ENCODE measurements at regions not wholly inside any gene's neighbourhood (a gene's known extent, or its start where the extent isn't known, plus 50 kb on each side); places are given as distances from the start of the nearest gene placed in this dataset.

DNA sequence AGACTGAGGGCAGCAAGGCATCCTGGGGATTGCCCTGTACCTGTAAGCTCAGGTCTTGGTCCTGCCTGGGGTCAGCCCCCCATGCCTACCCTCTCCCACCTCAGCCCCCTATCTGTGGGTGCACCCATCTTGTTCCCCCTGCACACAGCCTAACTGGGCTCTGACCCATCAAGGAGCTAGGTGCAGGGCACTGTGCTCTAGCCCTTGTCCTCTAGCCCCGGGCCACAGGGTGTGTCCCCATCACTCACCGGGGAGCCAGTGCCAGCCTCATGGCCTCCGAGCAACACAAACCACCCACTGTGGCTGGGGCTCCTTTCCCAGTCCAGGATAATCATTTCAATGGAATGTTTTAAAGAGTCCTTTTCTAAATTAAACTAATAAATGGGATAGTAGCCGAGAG lies 293.9 kb upstream of the PLET1 start:
- no peak for DNase-seq
- Mint-ChIP-seq H3K27ac (no peak overlapping the region), H3K27me3 (peaks cover 9% of the 10 kb centered on the region), H3K4me1 (no peaks in the 10 kb centered on the region), H3K36me3 (ENCODE audit: low read depth) (no peaks in the 10 kb centered on the region), H3K4me3 (no peak overlapping the region), H3K9me3 (no peaks in the 10 kb centered on the region)
- ATAC-seq (ENCODE audit: low read depth) = no peak
- TF ChIP-seq CTCF (IDR thresholded peaks at IDR 0.05) = no peak
- ChIA-PET POLR2A (no interaction called here), CTCF (interaction anchor here (1.3 to 2.1 kb wide), 2 partner anchors 266 to 333 kb away, joined by 3 to 9 read pairs; no protein-coding TSS in a partner anchor)
- intact Hi-C loops (cut with micrococcal nuclease) = no loop called here

DNA sequence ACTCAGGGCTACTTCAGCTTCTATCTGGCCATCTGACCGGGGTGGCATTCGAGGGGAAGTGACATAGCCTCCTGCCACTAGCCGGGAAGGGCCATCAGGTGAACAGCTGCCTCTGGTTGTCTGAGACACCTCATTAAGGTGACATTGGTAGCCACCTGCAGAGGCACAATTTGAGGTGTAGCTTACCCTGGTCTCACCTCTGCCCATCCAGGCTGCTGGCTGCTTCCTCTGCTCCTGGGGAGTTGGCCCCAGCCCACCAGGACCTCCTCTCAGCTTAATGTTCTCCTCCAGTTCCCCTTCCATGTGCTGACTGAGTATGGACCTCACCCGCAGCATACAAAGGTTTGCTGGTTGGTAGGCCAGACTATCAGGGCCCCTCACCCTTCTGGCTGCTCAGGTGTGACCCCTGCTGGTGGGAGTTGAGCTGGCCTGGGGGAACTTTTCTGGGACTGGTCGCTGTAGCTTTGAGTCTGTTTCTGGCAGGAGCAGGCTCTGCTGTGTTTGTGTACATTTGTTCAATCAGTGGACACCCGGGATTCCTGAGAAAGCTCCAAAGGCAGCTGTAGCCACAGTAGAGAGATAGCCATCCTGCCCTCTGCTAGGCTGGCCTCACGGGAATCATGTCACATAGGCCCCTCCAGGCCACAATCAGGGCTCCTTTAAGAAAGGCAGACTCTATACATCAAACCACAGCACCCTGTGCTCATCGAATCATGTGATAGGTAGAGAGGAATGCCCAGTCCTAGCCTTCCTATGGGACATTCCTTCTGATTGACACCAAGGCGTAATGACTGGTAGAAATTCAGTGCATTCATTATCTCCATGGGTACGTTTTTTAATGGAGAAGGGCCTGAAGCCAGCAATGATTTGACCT lies 295.1 kb upstream of the PLET1 start:
- DNase-seq (peak; percentile 21), ATAC-seq (ENCODE audit: low read depth) (peak; percentile 37)
- Mint-ChIP-seq H3K9me3 (no peaks in the 10 kb centered on the region), H3K27me3 (peaks cover 9% of the 10 kb centered on the region), H3K4me1 (no peaks in the 10 kb centered on the region), H3K27ac (no peak overlapping the region), H3K4me3 (no peak overlapping the region), H3K36me3 (ENCODE audit: low read depth) (no peaks in the 10 kb centered on the region)
- TF ChIP-seq CTCF (IDR thresholded peaks at IDR 0.05) = no peak
- intact Hi-C loops (cut with micrococcal nuclease) = loop anchor here (1.0 kb wide), 2 partner anchors 265 to 336 kb away; no protein-coding TSS in a partner anchor
- ChIA-PET CTCF (interaction anchor here (0.8 to 2.1 kb wide), 6 partner anchors 9 to 336 kb away, joined by 3 to 9 read pairs (median 4); no protein-coding TSS in a partner anchor), POLR2A (no interaction called here)

DNA sequence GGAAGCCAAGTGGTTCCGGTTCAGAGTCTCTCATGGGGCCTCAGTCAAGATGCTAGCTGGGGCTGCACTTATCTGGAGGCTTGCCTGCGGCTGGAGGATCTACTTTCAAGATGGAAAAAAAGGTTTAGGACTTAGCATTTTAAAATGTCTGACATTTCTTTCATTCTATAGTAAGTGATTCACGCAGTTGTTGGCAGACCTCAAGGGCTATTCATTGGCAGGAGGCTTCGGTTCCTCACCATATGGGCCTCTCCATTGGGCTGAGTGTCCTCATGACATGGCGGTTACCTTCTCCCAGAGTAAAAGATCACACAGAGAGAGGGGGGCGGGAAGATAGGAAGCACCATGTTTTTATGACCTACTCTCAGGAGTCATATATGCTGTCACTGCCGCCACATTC lies 298.0 kb upstream of the PLET1 start:
- no peaks in the 10 kb centered on the region for H3K4me1 Mint-ChIP-seq
- intact Hi-C loops (cut with micrococcal nuclease) = no loop called here

DNA sequence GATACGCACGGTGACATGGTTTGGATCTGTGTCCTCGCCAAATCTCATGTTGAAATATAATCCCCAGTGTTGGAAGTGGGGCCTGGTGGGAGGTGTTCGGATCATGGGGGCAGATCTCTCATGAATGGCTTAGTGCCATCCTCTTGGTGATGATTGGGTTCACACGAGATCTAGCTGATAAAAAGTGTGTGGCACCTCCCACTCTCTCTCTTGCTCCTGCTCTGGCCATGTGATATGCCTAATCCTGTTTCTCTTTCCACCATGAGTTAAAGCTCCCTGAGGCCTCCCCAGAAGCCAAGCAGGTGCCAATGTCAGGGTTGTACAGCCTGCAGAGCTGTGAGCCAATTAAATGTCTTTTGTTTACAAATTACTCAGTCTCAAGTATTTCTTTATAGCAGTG lies 303.1 kb upstream of the PLET1 start:
- no peaks in the 10 kb centered on the region for H3K9me3 Mint-ChIP-seq
- peaks cover 5% of the 10 kb centered on the region for H3K27me3 Mint-ChIP-seq
- no peak overlapping the region for H3K27ac Mint-ChIP-seq
- no peak overlapping the region for H3K4me3 Mint-ChIP-seq
- ATAC-seq (ENCODE audit: low read depth) (no peak), DNase-seq (no peak)
- ChIA-PET POLR2A (no interaction called here), CTCF (interaction anchor here (1.7 kb wide), 1 partner anchor 8 kb away, joined by 6 read pairs; no protein-coding TSS in a partner anchor)
- TF ChIP-seq CTCF (IDR thresholded peaks at IDR 0.05) = no peak
- H3K36me3 Mint-ChIP-seq (ENCODE audit: low read depth) = no peaks in the 10 kb centered on the region
- no peaks in the 10 kb centered on the region for H3K4me1 Mint-ChIP-seq
- intact Hi-C loops (cut with micrococcal nuclease) = no loop called here

More for the DNA sequence above, 298.0 kb upstream of the PLET1 start:
- Mint-ChIP-seq H3K27me3 (no peaks in the 10 kb centered on the region), H3K27ac (no peak overlapping the region), H3K36me3 (ENCODE audit: low read depth) (no peaks in the 10 kb centered on the region), H3K4me3 (no peak overlapping the region), H3K9me3 (no peaks in the 10 kb centered on the region)
- ChIA-PET CTCF (no interaction called here), POLR2A (no interaction called here)
- TF ChIP-seq CTCF (IDR thresholded peaks at IDR 0.05) = no peak
- no peak for DNase-seq
- ATAC-seq (ENCODE audit: low read depth) = no peak

GRCh38 chr11:112564228-112564955 lies 303.7 kb upstream of the PLET1 start:
- intact Hi-C loops (cut with micrococcal nuclease) = no loop called here
- ChIA-PET CTCF (interaction anchor here (1.7 kb wide), 1 partner anchor 9 kb away, joined by 6 read pairs; no protein-coding TSS in a partner anchor), POLR2A (no interaction called here)
- no peak for ATAC-seq (ENCODE audit: low read depth)
- H3K36me3 Mint-ChIP-seq (ENCODE audit: low read depth) = no peaks in the 10 kb centered on the region
- TF ChIP-seq CTCF (IDR thresholded peaks at IDR 0.05) = no peak
- no peak overlapping the region for H3K27ac Mint-ChIP-seq
- no peaks in the 10 kb centered on the region for H3K4me1 Mint-ChIP-seq
- H3K9me3 Mint-ChIP-seq = no peaks in the 10 kb centered on the region
- no peak for DNase-seq
- H3K4me3 Mint-ChIP-seq = no peak overlapping the region
- H3K27me3 Mint-ChIP-seq = peaks cover 7% of the 10 kb centered on the region

All from activated B cell treated with CpG ODN at 0.5 μM for 24 hours (primary cell).